ENCODE measurements at regions not wholly inside any gene's neighbourhood (a gene's known extent, or its start where the extent isn't known, plus 50 kb on each side); places are given as distances from the start of the nearest gene placed in this dataset.

GRCh38 chr3:65126527-65127410 lies 439.0 kb upstream of the ADAMTS9 start:
- no peak for TF ChIP-seq EZH2 (IDR thresholded peaks at IDR 0.05; ENCODE audit: insufficient read depth, poor library complexity, severe bottlenecking)
- no peak for TF ChIP-seq EZH2phosphoT487 (IDR thresholded peaks at IDR 0.05; ENCODE audit: insufficient read depth, low read depth)
